IPS-NIHi7 (cell line): ENCODE measurements at regions not wholly inside any gene's neighbourhood (a gene's known extent, or its start where the extent isn't known, plus 50 kb on each side); places are given as distances from the start of the nearest gene placed in this dataset.
"Not testable (repeated sequence)": the region's sequence is repeated elsewhere in the genome, so short reads cannot be mapped to it uniquely, and the experiment has no call there.

Experiments
- DNase-seq: peaks from one replicate; pipeline ENCODE4 v3.0.0; 2012; ENCODE audit warnings: mixed read lengths; ENCODE audit errors: extremely low spot score

- not testable (repeated sequence) for DNase-seq
Observed at GRCh38 chr20:29031262-29031982, 2226.0 kb upstream of the DEFB115 start.

- DNase-seq, result not testable (repeated sequence)
Observed at GRCh38 chr20:29044239-29044638, 2213.2 kb upstream of the DEFB115 start.

GRCh38 chr20:29050008-29050606 is 2207.4 kb upstream of the DEFB115 start:
- not testable (repeated sequence) for DNase-seq

GRCh38 chr20:29057866-29058484 is 2199.5 kb upstream of the DEFB115 start:
- DNase-seq, result peak; percentile 11

GRCh38 chr20:29062451-29062850 is 2195.0 kb upstream of the DEFB115 start:
- not testable (repeated sequence) for DNase-seq

- not testable (repeated sequence) for DNase-seq
Observed at GRCh38 chr20:29066341-29066740, 2191.1 kb upstream of the DEFB115 start.

- DNase-seq, result not testable (repeated sequence)
Observed at GRCh38 chr20:29073640-29074039, 2183.8 kb upstream of the DEFB115 start.

- DNase-seq, result no peak
Observed at GRCh38 chr20:29079769-29080690, 2177.4 kb upstream of the DEFB115 start.

GRCh38 chr20:29081712-29082111 is 2175.8 kb upstream of the DEFB115 start:
- not testable (repeated sequence) for DNase-seq

- no peak for DNase-seq
Observed at GRCh38 chr20:29085625-29086024, 2171.8 kb upstream of the DEFB115 start.

- DNase-seq, result not testable (repeated sequence)
Observed at GRCh38 chr20:29086145-29086718, 2171.2 kb upstream of the DEFB115 start.

- DNase-seq, result no peak
Observed at GRCh38 chr20:29086938-29087337, 2170.5 kb upstream of the DEFB115 start.

- DNase-seq, result not testable (repeated sequence)
Observed at GRCh38 chr20:29087887-29088286, 2169.6 kb upstream of the DEFB115 start.

GRCh38 chr20:29088472-29088871 is 2169.0 kb upstream of the DEFB115 start:
- DNase-seq, result not testable (repeated sequence)

- not testable (repeated sequence) for DNase-seq
Observed at GRCh38 chr20:29089409-29089808, 2168.1 kb upstream of the DEFB115 start.

- not testable (repeated sequence) for DNase-seq
Observed at GRCh38 chr20:29093958-29094357, 2163.5 kb upstream of the DEFB115 start.

GRCh38 chr20:29096695-29097094 is 2160.8 kb upstream of the DEFB115 start:
- not testable (repeated sequence) for DNase-seq

GRCh38 chr20:29107884-29108283 is 2149.6 kb upstream of the DEFB115 start:
- not testable (repeated sequence) for DNase-seq

- not testable (repeated sequence) for DNase-seq
Observed at GRCh38 chr20:29109386-29109785, 2148.1 kb upstream of the DEFB115 start.

- not testable (repeated sequence) for DNase-seq
Observed at GRCh38 chr20:29115097-29115496, 2142.4 kb upstream of the DEFB115 start.

GRCh38 chr20:29119141-29119540 is 2138.3 kb upstream of the DEFB115 start:
- DNase-seq, result no peak
